Suppressor macrophage treated with lipopolysaccharide for 4 hours (primary cell): ENCODE measurements at regions not wholly inside any gene's neighbourhood (a gene's known extent, or its start where the extent isn't known, plus 50 kb on each side); places are given as distances from the start of the nearest gene placed in this dataset.
A peak's percentile ranks its signal among the peaks of the same experiment; 100 is the strongest.

Source experiments
- DNase-seq: peaks from one replicate; pipeline ENCODE4 v3.0.0-alpha.2; 2020

DNA sequence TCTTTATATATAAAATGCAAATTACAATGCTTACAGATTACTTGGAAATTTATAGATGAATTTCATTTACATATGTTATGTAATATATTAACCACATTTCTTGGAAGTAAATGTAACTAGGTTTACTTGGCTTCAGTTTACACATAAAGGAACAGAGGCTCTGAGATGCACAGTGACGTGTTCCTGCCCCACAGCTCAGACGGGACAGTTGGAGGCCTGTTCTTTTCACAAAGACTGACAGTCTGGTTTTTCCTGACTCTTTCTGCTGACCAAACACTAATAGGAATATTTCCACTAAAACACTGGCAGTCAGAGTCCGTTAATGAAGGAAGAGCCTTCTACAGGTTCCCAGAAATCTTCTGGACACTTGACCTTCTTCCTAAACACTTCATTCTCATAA is 336.1 kb downstream of the MFSD1 start:
- no peak for DNase-seq

- DNase-seq = no peak
Observed at GRCh38 chr3:159139326-159139725, 337.5 kb downstream of the MFSD1 start.

- DNase-seq = no peak
Observed at GRCh38 chr3:159144472-159144871, 342.6 kb downstream of the MFSD1 start.

DNA sequence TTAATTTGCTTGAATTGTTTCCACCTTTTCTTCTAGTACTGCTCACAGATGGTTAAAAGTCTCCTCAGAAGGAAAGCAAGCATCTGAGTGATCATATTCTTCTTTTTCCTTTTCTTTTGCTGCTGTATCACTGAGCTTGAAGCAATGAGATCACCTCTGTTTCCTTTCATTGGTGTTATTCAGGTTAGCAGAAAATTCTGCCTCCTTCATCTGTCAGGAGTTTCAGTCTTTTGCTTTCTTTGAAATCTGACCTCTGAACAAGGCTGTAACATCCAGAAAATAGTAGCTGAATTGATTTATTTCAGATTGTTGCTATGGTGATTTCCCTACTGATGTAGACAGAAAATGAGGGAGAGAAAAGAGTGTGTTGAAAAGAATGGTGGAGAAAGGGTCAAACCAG is 343.0 kb downstream of the MFSD1 start:
- DNase-seq = no peak

DNA sequence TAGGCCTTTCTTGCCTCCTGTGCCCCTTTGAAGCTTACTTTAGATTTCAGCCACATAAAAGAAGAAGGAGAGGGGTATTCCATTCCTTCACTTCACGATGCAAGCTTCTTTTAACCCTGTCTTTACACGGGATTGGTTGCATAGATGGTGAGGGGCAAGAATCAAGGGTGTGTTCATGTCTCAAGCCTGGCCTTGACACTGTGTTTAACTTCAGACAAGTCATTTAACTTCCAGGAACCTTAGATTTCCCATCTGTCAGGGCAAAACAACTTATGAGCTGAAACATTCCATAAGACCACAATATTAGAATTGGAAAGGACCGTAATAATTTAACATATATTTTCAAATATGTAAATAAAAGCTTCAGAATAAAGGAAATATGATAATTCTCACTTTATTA is 344.5 kb downstream of the MFSD1 start:
- no peak for DNase-seq

DNA sequence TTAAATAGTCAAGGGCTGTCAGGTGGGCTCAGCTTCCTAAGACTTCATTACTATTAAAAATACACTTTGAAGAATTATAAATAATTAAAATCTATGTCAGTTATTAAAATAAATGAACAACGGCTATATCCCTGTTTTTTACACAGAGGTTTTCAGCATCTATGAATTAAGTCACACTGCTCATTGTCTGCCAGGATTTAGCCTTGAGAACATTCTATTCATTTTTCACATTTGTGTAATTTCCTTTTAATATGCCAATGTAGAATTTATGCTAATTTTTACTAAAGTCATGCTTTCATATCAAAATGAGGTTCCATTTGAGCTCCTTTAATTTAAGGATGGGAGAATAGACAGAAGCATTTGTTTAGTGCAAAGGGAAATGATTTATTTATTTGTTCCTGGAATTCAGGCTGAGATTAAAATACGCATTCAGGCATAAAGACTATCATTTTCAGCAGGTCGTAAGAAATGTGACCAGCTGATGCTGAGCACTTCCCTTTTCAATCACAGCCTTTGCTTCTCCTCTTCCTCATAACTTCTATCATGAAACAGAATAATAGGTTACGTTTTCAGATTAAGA is 345.1 kb downstream of the MFSD1 start:
- DNase-seq = no peak

GRCh38 chr3:159147813-159148212 is 346.0 kb downstream of the MFSD1 start:
- DNase-seq = no peak

DNA sequence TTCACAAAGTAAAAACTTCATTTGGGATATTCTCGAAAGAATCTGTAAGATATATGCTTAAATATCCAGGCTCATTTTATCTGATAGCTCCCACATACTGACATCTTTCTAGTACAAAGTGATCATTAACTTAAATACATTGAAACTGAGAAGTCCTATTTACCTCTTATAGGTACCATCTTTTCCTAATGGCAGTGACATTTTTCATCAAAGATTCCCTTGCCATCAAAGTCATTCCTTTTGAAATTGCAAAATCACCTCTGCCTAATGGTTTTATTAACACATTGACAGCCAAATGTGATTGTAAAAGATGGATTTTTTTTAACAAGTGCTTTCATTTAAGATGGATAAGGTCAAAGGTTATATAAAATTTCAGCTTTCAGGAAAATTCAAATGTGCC is 346.6 kb downstream of the MFSD1 start:
- DNase-seq = no peak

DNA sequence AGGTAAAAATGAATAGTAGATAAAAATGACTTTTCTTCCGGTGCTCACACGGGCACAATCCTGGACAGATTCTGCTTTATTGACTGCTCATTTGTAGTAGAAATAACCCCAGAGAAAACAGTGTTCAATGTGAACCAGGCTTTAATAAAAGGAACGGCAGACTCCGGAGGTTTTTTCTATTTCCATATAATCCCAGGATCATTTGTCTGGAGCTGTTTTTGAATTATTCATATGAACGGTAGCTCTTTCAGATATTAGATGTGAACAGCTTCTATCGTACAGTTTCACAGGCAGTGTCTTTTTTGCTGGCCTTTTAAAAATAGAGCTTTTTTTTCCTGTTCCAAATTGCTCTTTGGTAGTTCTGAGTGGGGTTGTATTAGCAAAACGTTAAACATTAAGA is 347.3 kb downstream of the MFSD1 start:
- DNase-seq = no peak

- DNase-seq = no peak
Observed at GRCh38 chr3:159149633-159150032, 347.8 kb downstream of the MFSD1 start.

DNA sequence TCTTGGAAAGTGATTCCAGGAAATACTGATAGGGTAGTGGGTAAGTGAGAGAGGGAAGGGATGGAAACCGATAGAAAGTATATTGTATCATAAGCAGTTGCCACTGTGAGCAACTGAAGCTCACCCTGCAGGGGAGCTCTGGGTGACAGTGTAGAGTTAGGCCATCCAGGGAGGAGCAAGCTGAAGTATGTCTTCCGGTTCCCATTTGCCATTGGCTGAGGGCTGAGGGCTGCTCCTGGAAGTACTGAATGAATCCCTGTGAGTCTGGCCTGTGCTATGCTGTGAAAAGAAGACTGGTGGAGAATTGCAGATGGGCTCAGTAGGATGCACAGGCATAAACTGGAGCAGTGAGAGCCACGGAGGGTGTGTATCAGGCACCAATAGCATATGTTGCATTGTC is 348.3 kb downstream of the MFSD1 start:
- no peak for DNase-seq

DNA sequence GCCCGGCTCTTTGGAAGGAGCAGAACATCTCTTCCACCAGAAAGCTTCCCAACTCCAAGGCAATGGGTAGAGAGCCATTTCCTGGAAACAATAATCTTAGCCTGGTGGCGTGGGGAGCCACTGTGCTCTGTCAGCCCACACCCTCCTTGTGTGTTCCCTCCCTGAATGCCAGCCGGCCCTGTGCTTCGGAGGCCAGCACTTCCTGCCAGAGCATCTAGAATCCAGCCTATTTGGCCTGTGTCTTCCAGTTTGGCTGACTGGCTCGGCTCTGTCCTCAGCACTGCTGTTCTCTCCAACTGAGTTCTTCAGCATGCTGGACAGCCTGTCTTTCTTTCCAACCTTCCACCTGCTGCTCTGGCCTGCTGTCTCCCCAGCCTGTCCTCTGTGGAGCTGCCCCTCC is 349.3 kb downstream of the MFSD1 start:
- DNase-seq = no peak

DNA sequence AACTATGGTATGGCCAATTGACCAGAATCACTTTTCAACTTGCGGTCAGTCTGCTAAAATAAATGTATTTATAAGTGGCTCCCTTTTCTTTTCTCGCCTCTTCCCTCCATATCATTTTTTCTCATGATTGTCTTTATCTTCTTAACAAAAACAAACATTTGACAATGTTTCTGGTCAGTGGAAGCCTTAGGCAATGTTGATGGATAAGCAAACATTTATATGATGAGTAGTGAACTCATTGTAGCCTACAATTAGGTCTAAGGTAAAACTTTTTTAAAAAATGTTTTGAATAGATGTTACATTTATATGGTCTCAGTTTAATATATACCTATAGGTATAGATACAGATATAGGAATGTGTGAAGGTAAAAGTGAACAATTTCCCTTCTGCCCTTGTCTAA is 355.4 kb downstream of the MFSD1 start:
- DNase-seq = no peak

- no peak for DNase-seq
Observed at GRCh38 chr3:159158213-159158612, 356.4 kb downstream of the MFSD1 start.

- DNase-seq = no peak
Observed at GRCh38 chr3:159158801-159159200, 356.9 kb downstream of the MFSD1 start.

GRCh38 chr3:159159546-159159945 is 357.7 kb downstream of the MFSD1 start:
- no peak for DNase-seq

DNA sequence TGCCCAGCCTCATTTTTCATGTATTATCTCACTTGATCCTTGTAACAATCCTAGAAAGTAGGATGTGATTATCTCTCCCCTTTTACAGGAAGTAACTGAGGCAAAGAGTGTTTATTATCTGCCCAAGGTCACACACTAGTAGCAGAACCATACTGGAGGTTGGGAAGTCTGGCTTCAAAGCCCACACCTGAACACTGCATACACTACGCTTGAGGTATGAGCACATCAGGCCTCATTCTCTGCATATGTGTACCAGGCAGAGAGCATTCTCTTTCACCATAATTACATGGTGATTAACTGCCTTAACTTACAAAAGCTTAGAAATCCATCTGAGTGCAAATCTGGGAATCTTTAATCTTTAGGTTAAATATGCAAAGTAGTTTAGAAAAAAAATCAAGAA is 361.8 kb downstream of the MFSD1 start:
- DNase-seq = no peak

GRCh38 chr3:159165961-159166360 is 364.1 kb downstream of the MFSD1 start:
- DNase-seq = no peak

- DNase-seq = no peak
Observed at GRCh38 chr3:159166899-159167586, 365.2 kb downstream of the MFSD1 start.

DNA sequence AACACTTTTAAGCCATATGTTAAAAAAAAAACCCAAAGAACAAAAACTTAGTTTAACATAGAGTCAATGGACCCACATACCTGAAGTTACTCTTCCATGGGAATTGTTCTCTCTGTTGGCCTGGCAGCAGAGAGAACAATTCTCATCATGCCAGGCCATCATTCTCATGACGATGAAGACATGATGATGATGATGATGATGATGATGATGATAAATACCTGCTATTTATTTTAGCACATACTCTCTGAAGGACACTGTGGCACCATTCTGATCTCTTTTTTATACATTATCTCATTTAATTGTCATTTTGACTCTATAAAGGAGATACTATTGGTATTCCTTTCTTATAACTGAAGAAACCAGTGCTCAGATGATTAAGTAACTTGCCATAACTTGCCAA is 366.9 kb downstream of the MFSD1 start:
- DNase-seq = no peak

GRCh38 chr3:159169828-159170227 is 368.0 kb downstream of the MFSD1 start:
- peak; percentile 34 for DNase-seq

GRCh38 chr3:159170436-159171003 is 368.7 kb downstream of the MFSD1 start:
- no peak for DNase-seq

DNA sequence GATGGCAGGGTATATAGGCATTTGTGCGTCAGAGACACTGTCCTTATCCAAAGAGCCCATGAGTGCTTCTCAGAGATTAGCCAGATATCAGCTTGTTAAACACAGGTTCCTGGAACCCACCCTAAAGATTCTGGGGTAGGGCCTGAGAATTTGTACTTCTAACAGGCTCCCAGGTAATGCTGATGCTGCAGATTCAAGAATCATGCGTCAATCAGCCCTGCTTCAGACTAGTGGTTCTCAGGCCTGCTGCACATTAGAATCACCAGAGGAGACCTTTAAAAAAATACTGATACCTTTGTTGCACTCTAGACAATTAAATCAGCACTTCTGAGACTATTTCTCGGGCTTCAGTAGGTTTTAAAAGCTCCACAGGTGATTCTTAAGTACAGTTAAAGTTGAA is 369.5 kb downstream of the MFSD1 start:
- no peak for DNase-seq

- DNase-seq = no peak
Observed at GRCh38 chr3:159172473-159172872, 370.6 kb downstream of the MFSD1 start.
